Esophagus (tissue), 2 donors: ENCODE measurements at regions not wholly inside any gene's neighbourhood (a gene's known extent, or its start where the extent isn't known, plus 50 kb on each side); places are given as distances from the start of the nearest gene placed in this dataset.
"Not testable (repeated sequence)": the region's sequence is repeated elsewhere in the genome, so short reads cannot be mapped to it uniquely, and the experiment has no call there.

Experiments
- H3K27ac ChIP-seq, 2 donors: one replicate each; pipeline ENCODE4 v1.5.1; 2013; ENCODE audit warnings: low read depth in 2 of 2, mild to moderate bottlenecking in 2 of 2, inconsistent platforms in 1 of 2, low read length in 1 of 2, moderate library complexity in 1 of 2
- H3K27me3 ChIP-seq, 2 donors: one replicate each; pipeline ENCODE4 v1.6.1; 2013; ENCODE audit warnings: low read length in 2 of 2, control low read depth in 1 of 2, mild to moderate bottlenecking in 1 of 2; ENCODE audit not compliant: insufficient read depth in 2 of 2, control insufficient read depth in 1 of 2
- H3K36me3 ChIP-seq, 2 donors: one replicate each; pipeline ENCODE4 v1.6.1; 2013; ENCODE audit warnings: low read length in 1 of 2; ENCODE audit not compliant: control insufficient read depth in 2 of 2, insufficient read depth in 2 of 2
- H3K4me1 ChIP-seq, 2 donors: one replicate each; pipeline ENCODE4 v1.6.1; 2013; ENCODE audit warnings: low read length in 1 of 2; ENCODE audit not compliant: control insufficient read depth in 2 of 2, insufficient read depth in 2 of 2
- H3K4me3 ChIP-seq, 2 donors: one replicate each; pipeline ENCODE4 v1.5.1; 2013; ENCODE audit warnings: low read length in 2 of 2, mild to moderate bottlenecking in 2 of 2, low read depth in 1 of 2, moderate library complexity in 1 of 2
- H3K9me3 ChIP-seq, 2 donors: one replicate each; pipeline ENCODE4 v1.6.1; 2013; ENCODE audit warnings: mild to moderate bottlenecking in 2 of 2, low read depth in 1 of 2, low read length in 1 of 2, moderate library complexity in 1 of 2; ENCODE audit not compliant: control insufficient read depth in 2 of 2, insufficient read depth in 1 of 2
- WGBS, 2 donors: extraction: QIAGEN DNeasy Blood & Tissue Kit; methylation state at CpG; one replicate each; pipeline ENCODE4 v1.1.7; 2013; 5-methylcytosine and 5-hydroxymethylcytosine counted together
- donor health status: healthy with polysubstance abuse.
- donor health status: Bipolar disorder and iron deficiency.

- Histone ChIP-seq H3K4me1 (no peaks in the 10 kb centered on the region), H3K36me3 (no peaks in the 10 kb centered on the region), H3K27me3 (no peaks in the 10 kb centered on the region), H3K4me3 (no peak overlapping the region), H3K27ac (no peak overlapping the region), H3K9me3 (no peaks in the 10 kb centered on the region)
- 86 to 87% methylated on average over 2 of the region's 2 CpGs for WGBS, 2 donors
Measured at GRCh38 chr11:19418221-19418620, 177.5 kb upstream of the E2F8 start.

- WGBS, 2 donors, result 4 to 6% methylated on average over 3 of the region's 3 CpGs
- H3K4me1 ChIP-seq, H3K36me3 ChIP-seq, H3K27ac ChIP-seq, H3K27me3 ChIP-seq, H3K4me3 ChIP-seq, H3K9me3 ChIP-seq: not testable (repeated sequence)
Measured at GRCh38 chr11:19412070-19412469, 171.3 kb upstream of the E2F8 start.

- Histone ChIP-seq H3K27me3 (peaks cover 0 to 4% of the 10 kb centered on the region in 2 donors), H3K4me1 (no peaks in the 10 kb centered on the region), H3K27ac (no peak overlapping the region), H3K36me3 (no peaks in the 10 kb centered on the region), H3K9me3 (no peaks in the 10 kb centered on the region), H3K4me3 (no peak overlapping the region)
- WGBS, 2 donors, result 79 to 80% methylated on average over 3 of the region's 3 CpGs
Measured at GRCh38 chr11:19410032-19410431, 169.3 kb upstream of the E2F8 start.

- H3K27ac ChIP-seq, result no peak overlapping the region
- no peaks in the 10 kb centered on the region for H3K36me3 ChIP-seq
- no peaks in the 10 kb centered on the region for H3K9me3 ChIP-seq
- no peak overlapping the region for H3K4me3 ChIP-seq
- WGBS, 2 donors, result 56 to 58% methylated on average over 3 of the region's 3 CpGs
- H3K4me1 ChIP-seq, result no peaks in the 10 kb centered on the region
- H3K27me3 ChIP-seq, result peaks cover 0 to 4% of the 10 kb centered on the region in 2 donors
Measured at GRCh38 chr11:19409307-19409706, 168.6 kb upstream of the E2F8 start.

GRCh38 chr11:19407677-19408270 is 167.0 kb upstream of the E2F8 start:
- Histone ChIP-seq H3K27me3 (peaks cover 0 to 4% of the 10 kb centered on the region in 2 donors), H3K9me3 (no peaks in the 10 kb centered on the region), H3K36me3 (no peaks in the 10 kb centered on the region), H3K4me3 (no peak overlapping the region), H3K4me1 (no peaks in the 10 kb centered on the region), H3K27ac (no peak overlapping the region)
- WGBS, 2 donors, result 66 to 69% methylated on average over 17 of the region's 17 CpGs

- Histone ChIP-seq H3K27ac (no peak overlapping the region), H3K9me3 (no peaks in the 10 kb centered on the region), H3K36me3 (no peaks in the 10 kb centered on the region), H3K4me3 (no peak overlapping the region), H3K27me3 (peaks cover 0 to under 1% of the 10 kb centered on the region in 2 donors), H3K4me1 (no peaks in the 10 kb centered on the region)
- 73 to 81% methylated on average over 4 of the region's 4 CpGs for WGBS, 2 donors
Measured at GRCh38 chr11:19405966-19406365, 165.2 kb upstream of the E2F8 start.

- WGBS, 2 donors, result 52 to 63% methylated on average over 6 of the region's 6 CpGs
- Histone ChIP-seq H3K9me3 (no peaks in the 10 kb centered on the region), H3K4me1 (no peaks in the 10 kb centered on the region), H3K27me3 (no peaks in the 10 kb centered on the region), H3K4me3 (no peak overlapping the region), H3K27ac (no peak overlapping the region), H3K36me3 (no peaks in the 10 kb centered on the region)
Measured at GRCh38 chr11:19404787-19405186, 164.0 kb upstream of the E2F8 start.

- Histone ChIP-seq H3K27me3 (no peaks in the 10 kb centered on the region), H3K27ac (no peak overlapping the region), H3K4me3 (no peak overlapping the region), H3K9me3 (no peaks in the 10 kb centered on the region), H3K36me3 (no peaks in the 10 kb centered on the region), H3K4me1 (no peaks in the 10 kb centered on the region)
- WGBS, 2 donors, result 73% methylated on average over 7 of the region's 7 CpGs
Measured at GRCh38 chr11:19403196-19403895, 162.6 kb upstream of the E2F8 start.

GRCh38 chr11:19400296-19400695 is 159.6 kb upstream of the E2F8 start:
- WGBS, 2 donors, result 92 to 95% methylated on average over 5 of the region's 5 CpGs
- Histone ChIP-seq H3K36me3 (no peaks in the 10 kb centered on the region), H3K27me3 (no peaks in the 10 kb centered on the region), H3K9me3 (no peaks in the 10 kb centered on the region), H3K27ac (no peak overlapping the region), H3K4me1 (no peaks in the 10 kb centered on the region), H3K4me3 (no peak overlapping the region)
